ENCODE measurements at regions not wholly inside any gene's neighbourhood (a gene's known extent, or its start where the extent isn't known, plus 50 kb on each side); places are given as distances from the start of the nearest gene placed in this dataset.

- DNase-seq (ENCODE audit: low read depth in 2 of 2): peak; percentile 9 to 16
These were observed 156.2 kb downstream of the MELK start for GRCh38 chr9:36728651-36729520.

- DNase-seq (ENCODE audit: low read depth in 2 of 2): no peak
These were observed 157.2 kb downstream of the MELK start for GRCh38 chr9:36729906-36730305.

GRCh38 chr9:36730414-36730813 is 157.7 kb downstream of the MELK start:
- no peak for DNase-seq (ENCODE audit: low read depth in 2 of 2)

- DNase-seq (ENCODE audit: low read depth in 2 of 2): no peak
These were observed 158.6 kb downstream of the MELK start for GRCh38 chr9:36731068-36731956.

- DNase-seq (ENCODE audit: low read depth in 2 of 2): no peak
These were observed 162.0 kb downstream of the MELK start for GRCh38 chr9:36734737-36735136.

GRCh38 chr9:36736648-36737047 is 164.0 kb downstream of the MELK start:
- no peak for DNase-seq (ENCODE audit: low read depth in 2 of 2)

- no peak for DNase-seq (ENCODE audit: low read depth in 2 of 2)
These were observed 165.8 kb downstream of the MELK start for GRCh38 chr9:36738318-36738976.

GRCh38 chr9:36739373-36740116 is 166.8 kb downstream of the MELK start:
- no peak for DNase-seq (ENCODE audit: low read depth in 2 of 2)

GRCh38 chr9:36742264-36742663 is 169.6 kb downstream of the MELK start:
- DNase-seq (ENCODE audit: low read depth in 2 of 2): no peak

GRCh38 chr9:36744678-36745077 is 172.0 kb downstream of the MELK start:
- DNase-seq (ENCODE audit: low read depth in 2 of 2): no peak

GRCh38 chr9:36745977-36746376 is 173.3 kb downstream of the MELK start:
- no peak for DNase-seq (ENCODE audit: low read depth in 2 of 2)

- no peak for DNase-seq (ENCODE audit: low read depth in 2 of 2)
These were observed 173.7 kb downstream of the MELK start for GRCh38 chr9:36746415-36746814.

- DNase-seq (ENCODE audit: low read depth in 2 of 2): peak in 1 of 2 experiments; percentile 15
These were observed 175.7 kb downstream of the MELK start for GRCh38 chr9:36748322-36748899.

GRCh38 chr9:36749461-36749860 is 176.8 kb downstream of the MELK start:
- DNase-seq (ENCODE audit: low read depth in 2 of 2): no peak

GRCh38 chr9:36750630-36751029 is 177.9 kb downstream of the MELK start:
- DNase-seq (ENCODE audit: low read depth in 2 of 2): no peak

GRCh38 chr9:36755019-36755418 is 182.3 kb downstream of the MELK start:
- DNase-seq (ENCODE audit: low read depth in 2 of 2): no peak

- no peak for DNase-seq (ENCODE audit: low read depth in 2 of 2)
These were observed 186.4 kb downstream of the MELK start for GRCh38 chr9:36759141-36759540.

- no peak for DNase-seq (ENCODE audit: low read depth in 2 of 2)
These were observed 187.3 kb downstream of the MELK start for GRCh38 chr9:36759976-36760375.

GRCh38 chr9:36760667-36761420 is 188.1 kb downstream of the MELK start:
- no peak for DNase-seq (ENCODE audit: low read depth in 2 of 2)

- no peak for DNase-seq (ENCODE audit: low read depth in 2 of 2)
These were observed 190.3 kb downstream of the MELK start for GRCh38 chr9:36762958-36763357.
